GM12872 (cell line): ENCODE measurements at regions not wholly inside any gene's neighbourhood (a gene's known extent, or its start where the extent isn't known, plus 50 kb on each side); places are given as distances from the start of the nearest gene placed in this dataset.

Source experiments
- CTCF ChIP-seq: IDR thresholded peaks from 3 replicates; pipeline ENCODE4 v1.5.1; 2011; ENCODE audit warnings: low read depth, mild to moderate bottlenecking, low read length, moderate library complexity; ENCODE audit not compliant: insufficient read depth

GRCh38 chr3:18264853-18265252 lies 160.3 kb downstream of the SATB1 start:
- no peak for TF ChIP-seq CTCF

GRCh38 chr3:18264361-18264760 lies 160.8 kb downstream of the SATB1 start:
- TF ChIP-seq CTCF = no peak

- TF ChIP-seq CTCF = no peak
These were observed 166.6 kb downstream of the SATB1 start for GRCh38 chr3:18258492-18258891.

- TF ChIP-seq CTCF = no peak
These were observed 172.6 kb downstream of the SATB1 start for GRCh38 chr3:18252578-18252977.

GRCh38 chr3:18250991-18251390 lies 174.1 kb downstream of the SATB1 start:
- no peak for TF ChIP-seq CTCF

GRCh38 chr3:18249126-18249525 lies 176.0 kb downstream of the SATB1 start:
- no peak for TF ChIP-seq CTCF

GRCh38 chr3:18247776-18248310 lies 177.3 kb downstream of the SATB1 start:
- no peak for TF ChIP-seq CTCF
